M059J (cell line): ENCODE measurements at regions not wholly inside any gene's neighbourhood (a gene's known extent, or its start where the extent isn't known, plus 50 kb on each side); places are given as distances from the start of the nearest gene placed in this dataset.
"Not testable (repeated sequence)": the region's sequence is repeated elsewhere in the genome, so short reads cannot be mapped to it uniquely, and the experiment has no call there.

Experiments
- DNase-seq: peaks from one replicate; pipeline ENCODE4 v3.0.0-alpha.2; 2012; ENCODE audit warnings: low read depth

GRCh38 chrX:148265829-148266228 is 234.6 kb upstream of the AFF2 start:
- DNase-seq, result no peak

- no peak for DNase-seq
Observed at GRCh38 chrX:148268673-148269072, 231.7 kb upstream of the AFF2 start.

DNA sequence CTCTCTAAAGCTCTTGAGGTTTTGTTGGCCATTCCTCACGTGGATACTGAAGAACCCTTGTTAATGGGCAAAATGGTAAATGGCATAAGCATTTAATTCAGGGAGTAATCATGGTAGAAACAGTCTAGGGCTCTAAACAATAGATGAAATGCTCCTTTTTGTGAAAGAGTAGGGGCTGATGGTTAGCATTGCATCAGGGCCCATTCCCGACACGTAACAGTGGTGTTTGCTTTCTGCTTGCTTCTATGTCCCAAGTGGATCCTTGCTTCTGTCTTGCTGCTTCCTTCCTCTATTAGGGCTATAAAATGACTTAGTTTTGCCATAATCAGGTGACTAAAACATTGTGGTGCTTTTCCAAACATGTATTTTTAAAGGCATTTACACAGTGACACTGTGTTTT is 230.9 kb upstream of the AFF2 start:
- no peak for DNase-seq

DNA sequence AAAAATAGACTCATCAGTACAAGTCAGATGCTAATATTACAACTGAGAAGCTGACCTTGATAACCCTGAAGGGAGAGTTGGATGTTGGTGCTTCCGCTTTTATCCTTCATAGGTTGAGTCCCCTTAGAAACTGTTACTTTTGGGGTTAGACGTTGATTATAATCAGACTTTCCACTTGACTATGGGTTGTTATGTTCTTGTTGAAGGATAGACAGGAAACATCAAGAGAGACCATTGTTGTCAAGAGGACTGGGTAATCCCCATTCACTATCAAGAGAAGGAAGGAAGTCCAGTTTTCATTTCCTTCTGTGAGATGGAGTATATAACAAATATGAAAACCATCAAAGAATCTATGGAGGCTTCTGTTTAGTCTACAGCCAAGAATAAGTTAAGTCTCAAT is 229.9 kb upstream of the AFF2 start:
- no peak for DNase-seq

GRCh38 chrX:148271263-148271662 is 229.2 kb upstream of the AFF2 start:
- DNase-seq, result no peak

GRCh38 chrX:148281920-148282319 is 218.5 kb upstream of the AFF2 start:
- no peak for DNase-seq

GRCh38 chrX:148282504-148282903 is 217.9 kb upstream of the AFF2 start:
- DNase-seq, result no peak

GRCh38 chrX:148284056-148284455 is 216.4 kb upstream of the AFF2 start:
- DNase-seq, result no peak

DNA sequence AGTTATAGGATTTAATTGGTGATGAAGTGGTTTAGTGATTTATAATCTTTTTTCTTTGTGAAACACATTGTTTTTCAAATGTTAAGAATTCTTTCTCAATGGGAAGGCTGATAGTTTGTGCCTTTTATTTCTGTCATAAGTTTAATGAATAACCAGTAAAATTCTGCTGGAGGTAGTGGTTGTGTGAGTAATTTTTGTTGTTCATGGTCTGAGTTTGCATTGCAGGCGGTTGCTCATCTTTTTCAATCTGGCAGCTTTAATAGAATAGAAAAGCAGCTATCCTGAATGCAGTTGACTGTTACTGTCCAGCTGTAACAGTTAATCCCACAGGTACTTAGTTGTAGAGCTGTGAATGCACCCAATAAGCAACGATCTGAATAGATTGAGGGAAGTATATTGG is 215.6 kb upstream of the AFF2 start:
- DNase-seq, result no peak

DNA sequence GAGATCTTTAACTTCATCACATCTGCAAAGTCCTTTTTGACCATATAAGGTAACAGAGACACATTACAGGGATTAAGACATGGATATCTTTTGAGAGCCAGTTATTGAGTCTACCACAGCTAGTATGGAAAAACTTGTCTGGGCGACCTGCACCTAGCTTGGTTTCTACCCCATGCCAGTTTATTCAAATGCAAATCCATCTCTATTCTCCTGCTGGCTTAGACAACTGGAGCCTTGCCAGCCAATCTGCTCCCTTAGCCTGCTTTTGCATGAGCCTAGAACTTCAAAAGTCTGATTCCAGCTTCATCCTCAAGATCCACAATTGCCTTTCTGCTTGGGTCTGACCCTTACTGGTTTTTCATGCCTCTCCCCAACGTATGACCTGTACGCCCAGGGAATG is 212.0 kb upstream of the AFF2 start:
- no peak for DNase-seq

GRCh38 chrX:148290041-148290440 is 210.4 kb upstream of the AFF2 start:
- no peak for DNase-seq

- no peak for DNase-seq
Observed at GRCh38 chrX:148290931-148291330, 209.5 kb upstream of the AFF2 start.

DNA sequence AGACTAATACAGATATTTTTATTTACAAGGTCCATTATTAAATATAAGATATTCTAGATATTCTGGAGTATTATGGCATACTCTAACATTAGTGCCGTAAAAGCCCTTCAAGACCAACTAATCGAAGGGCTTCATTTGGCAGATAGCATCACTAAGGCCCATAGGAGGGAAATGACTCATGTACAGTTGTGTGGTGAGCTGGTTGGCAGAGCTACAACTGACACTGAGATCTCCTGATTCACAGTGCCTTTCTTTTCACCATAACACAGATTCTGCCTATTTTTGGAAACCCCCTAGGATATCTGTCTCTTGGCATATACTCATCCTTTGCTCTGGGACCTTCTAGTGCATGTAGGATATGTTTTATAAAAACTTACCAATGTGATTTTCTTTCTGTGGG is 201.7 kb upstream of the AFF2 start:
- DNase-seq, result peak; percentile 10

GRCh38 chrX:148305214-148305613 is 195.2 kb upstream of the AFF2 start:
- DNase-seq, result not testable (repeated sequence)

- no peak for DNase-seq
Observed at GRCh38 chrX:148309413-148309812, 191.0 kb upstream of the AFF2 start.

GRCh38 chrX:148310426-148311165 is 189.8 kb upstream of the AFF2 start:
- DNase-seq, result no peak

DNA sequence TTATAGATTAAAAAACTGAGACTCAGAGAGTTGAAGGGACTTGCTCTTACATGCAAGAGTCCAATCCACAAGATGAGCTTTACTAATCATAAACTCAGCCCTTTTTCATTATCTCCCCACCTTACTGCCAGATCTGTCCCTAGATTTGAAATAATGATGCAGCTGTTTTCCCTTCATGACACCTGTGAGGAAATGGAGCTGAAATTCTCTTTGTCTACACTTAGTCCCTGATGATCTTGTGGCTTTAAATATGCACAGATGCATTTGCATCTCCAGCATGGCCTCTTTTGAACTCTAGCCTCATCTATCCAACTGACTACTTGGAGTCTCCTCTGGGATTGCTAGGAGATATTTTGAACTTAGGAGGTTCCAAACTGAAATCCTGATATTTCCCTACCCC is 188.9 kb upstream of the AFF2 start:
- DNase-seq, result no peak

DNA sequence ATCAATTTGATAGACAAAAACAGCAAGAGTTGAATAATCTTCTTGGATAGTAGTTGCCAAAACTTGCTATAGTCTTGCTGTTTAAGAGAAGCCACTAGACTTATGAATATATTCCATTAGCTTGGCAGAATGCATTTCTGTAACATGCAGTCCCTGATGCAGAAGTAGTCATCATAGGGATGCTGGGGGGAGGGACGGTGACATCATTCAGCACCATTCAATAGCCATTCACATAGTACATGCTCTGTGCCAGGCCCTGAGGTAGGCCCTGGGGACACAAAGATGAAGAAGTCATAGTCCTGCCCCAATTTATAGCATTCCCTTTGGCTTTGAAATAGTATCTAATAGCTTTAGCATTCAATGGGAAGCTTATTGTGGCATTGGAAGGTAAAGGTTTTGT is 185.5 kb upstream of the AFF2 start:
- no peak for DNase-seq

DNA sequence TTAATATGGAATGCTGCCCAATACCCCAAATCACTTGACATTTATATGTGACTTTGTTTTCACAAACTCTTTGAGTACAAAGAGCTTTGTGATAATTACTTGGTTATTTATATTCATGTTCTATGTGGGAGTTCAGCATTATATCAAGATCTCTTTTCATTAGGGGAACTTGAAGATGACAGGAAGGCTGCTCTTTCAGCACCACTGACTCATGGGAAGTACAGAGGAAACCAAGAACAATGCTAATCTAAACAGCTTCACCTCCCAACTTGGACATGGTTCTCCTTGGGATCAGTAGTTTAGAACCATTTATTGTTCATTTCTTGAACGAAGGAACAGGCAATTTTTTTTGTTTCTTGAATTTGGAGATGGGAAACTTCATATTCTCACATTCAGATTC is 184.0 kb upstream of the AFF2 start:
- DNase-seq, result no peak

DNA sequence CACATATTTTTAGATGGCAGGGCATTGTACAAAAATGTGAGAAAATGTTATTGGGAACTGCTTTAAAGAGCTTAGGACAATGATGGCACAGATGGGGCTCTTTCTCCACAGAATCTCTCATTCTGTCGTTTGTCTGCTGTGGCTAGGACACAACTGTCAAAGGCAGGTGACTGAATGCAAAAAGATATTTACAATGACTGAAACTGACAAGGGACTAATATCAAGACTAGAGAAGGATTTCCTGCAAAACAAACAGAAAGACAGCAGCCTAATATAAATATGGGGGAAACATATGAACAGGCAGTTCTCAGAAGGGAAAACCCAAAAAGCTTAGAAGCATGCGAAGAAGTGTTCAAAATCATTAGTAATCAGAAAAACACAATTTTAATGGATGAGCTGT is 177.5 kb upstream of the AFF2 start:
- DNase-seq, result no peak

DNA sequence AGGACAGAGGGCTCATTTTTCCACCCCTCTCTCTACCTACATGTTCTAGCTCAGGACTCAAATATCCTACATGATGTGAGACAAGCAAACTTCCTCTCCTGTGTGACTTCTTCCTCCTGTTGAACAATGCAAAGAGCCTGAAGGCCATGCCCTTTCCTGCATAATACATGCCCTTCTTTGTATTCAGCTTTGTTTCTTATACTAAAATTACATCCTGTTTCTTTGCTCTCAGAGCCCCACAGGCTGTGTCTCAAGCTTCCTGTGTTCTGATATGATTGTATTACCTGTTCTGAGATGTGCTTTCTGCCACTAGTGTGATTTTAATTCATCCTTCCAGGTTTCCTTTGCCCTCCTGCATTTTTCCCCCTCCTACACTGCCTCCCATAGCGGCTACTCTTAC is 166.4 kb upstream of the AFF2 start:
- DNase-seq, result no peak

- DNase-seq, result no peak
Observed at GRCh38 chrX:148337873-148338272, 162.5 kb upstream of the AFF2 start.

GRCh38 chrX:148354916-148355315 is 145.5 kb upstream of the AFF2 start:
- no peak for DNase-seq

DNA sequence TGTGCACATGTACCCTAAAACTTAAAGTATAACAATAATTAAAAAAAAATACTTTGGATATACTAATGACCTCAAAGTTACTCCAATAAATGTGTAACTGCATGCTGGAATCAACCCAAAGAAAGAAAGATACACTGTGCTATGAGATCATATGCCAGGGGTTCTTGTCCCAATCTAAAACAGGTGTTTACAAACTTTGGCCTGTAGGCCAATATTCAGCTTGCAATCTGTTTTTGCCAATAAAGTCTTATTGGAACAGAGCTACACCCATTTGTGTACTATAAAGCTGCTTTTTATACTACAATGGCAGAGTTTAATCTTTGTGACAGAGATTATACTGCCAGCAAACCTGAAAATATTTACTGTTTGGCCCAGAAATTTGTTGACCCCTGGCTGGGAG is 138.8 kb upstream of the AFF2 start:
- DNase-seq, result no peak
